Fibroblast of peridontal ligament (primary cell): ENCODE measurements at regions not wholly inside any gene's neighbourhood (a gene's known extent, or its start where the extent isn't known, plus 50 kb on each side); places are given as distances from the start of the nearest gene placed in this dataset.
A peak's percentile ranks its signal among the peaks of the same experiment; 100 is the strongest.
"Not testable (repeated sequence)": the region's sequence is repeated elsewhere in the genome, so short reads cannot be mapped to it uniquely, and the experiment has no call there.

ENCODE experiments used
- DNase-seq: peaks from one replicate; pipeline ENCODE4 v3.0.0-alpha.2; 2010; ENCODE audit errors: extremely low read depth

DNA sequence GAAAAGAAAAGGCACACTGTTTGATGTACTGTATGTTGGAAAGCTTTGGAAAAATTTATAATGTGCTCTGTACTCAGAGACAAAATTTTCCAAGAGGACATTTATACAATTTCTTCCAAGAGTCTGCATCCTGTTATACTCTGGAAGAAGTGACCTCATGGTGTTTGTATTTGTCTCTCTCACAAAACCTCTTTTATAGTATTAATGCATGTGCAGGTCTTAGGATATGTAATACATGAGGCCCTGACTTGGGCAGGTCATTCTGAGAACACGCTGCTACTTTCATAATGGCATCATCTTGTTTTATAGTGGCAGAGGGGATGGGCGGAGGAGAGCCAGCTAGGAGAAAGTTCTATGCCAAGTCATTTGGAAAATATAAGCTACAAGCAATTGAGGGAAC is 72.0 kb upstream of the P3H2 start:
- no peak for DNase-seq

DNA sequence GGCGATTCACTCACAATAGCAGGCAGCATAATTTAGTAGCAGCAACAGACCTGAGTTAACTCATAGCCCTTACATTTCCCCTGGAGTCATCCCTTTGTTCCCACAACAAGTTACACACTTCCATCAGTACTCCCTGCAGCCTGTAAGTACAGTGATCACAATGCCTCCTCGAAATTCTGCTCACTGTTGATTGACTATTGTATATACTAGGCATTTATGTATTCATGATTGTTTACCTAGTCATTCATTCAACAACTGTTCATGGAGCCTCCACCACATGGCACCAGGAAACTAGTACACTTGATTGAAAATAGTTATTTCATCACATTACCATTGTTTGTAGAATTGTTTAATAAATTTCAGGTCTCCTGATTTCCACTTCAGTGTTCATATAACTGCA is 71.4 kb upstream of the P3H2 start:
- DNase-seq: no peak

GRCh38 chr3:190188197-190188596 is 67.5 kb upstream of the P3H2 start:
- DNase-seq: peak; percentile 51

DNA sequence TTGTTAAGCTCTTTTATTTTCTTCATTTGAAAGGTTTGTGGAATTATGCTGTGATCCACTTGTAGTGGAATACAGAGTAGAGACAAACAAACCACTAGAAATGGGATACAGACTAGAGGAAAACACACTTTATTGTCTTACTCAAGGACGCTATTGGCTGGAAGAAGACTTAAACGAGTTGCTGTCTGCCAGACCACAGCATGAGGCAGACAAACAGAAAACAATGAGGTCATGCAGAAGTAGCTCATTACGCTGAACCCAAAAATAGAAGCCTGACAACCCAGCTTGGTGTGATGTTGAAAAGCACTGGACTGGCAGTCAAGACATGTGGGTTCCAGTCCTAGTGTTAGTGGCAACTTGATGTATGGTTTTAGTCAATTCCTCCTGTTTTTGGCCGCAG is 62.4 kb upstream of the P3H2 start:
- DNase-seq: peak; percentile 98

DNA sequence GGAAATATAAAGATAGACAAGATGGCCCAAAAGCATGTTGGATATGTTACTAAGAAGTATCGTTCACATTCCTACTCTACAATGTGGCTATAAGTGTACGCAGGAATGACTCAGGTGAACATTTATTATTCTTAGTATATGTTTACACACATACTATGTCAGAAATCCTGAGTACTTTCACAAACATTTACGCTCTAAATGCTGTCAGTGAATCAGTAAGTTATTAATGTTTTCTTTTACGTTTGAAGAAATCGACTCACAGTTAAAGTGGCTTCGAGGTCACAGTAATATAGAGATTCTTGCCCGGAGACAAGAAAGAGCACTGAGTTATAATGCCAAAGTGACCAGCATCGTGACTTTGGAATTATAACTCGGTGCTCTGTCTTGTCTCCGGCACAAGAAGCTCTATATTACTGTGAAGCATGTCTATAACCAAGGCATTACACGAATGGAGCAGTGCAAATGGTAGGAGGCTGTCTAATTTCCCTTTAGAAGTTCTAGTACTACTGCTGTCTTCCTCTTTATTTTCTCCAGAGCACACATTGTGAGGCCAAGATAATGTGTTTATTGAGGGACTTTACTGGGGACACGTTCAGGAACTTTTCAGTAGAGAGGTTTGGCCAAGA is 61.8 kb upstream of the P3H2 start:
- DNase-seq: no peak

DNA sequence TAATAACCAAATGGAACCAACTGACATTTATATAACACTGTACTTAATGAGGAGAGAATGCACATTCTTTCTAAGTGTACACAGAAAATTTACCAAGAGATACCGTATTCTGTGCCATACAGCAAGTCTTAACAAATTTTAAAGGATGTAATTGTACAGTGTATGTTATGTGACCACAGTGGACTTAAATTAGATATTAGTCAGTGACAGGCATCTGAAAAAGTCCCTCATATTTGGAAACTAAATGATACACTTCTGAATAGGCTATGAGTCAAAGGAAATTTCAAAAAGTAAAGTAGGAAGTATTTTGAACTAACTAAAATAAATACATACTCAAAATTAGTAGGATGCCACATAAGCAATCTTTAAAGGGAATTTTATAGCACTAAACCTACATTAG is 59.6 kb upstream of the P3H2 start:
- DNase-seq: no peak

- DNase-seq: no peak
Observed at GRCh38 chr3:190178779-190179178, 58.1 kb upstream of the P3H2 start.

GRCh38 chr3:190176933-190177525 is 56.3 kb upstream of the P3H2 start:
- DNase-seq: not testable (repeated sequence)

- not testable (repeated sequence) for DNase-seq
Observed at GRCh38 chr3:190176106-190176505, 55.4 kb upstream of the P3H2 start.

GRCh38 chr3:190175490-190175889 is 54.8 kb upstream of the P3H2 start:
- peak; percentile 60 for DNase-seq

- DNase-seq: no peak
Observed at GRCh38 chr3:190174471-190174870, 53.8 kb upstream of the P3H2 start.

DNA sequence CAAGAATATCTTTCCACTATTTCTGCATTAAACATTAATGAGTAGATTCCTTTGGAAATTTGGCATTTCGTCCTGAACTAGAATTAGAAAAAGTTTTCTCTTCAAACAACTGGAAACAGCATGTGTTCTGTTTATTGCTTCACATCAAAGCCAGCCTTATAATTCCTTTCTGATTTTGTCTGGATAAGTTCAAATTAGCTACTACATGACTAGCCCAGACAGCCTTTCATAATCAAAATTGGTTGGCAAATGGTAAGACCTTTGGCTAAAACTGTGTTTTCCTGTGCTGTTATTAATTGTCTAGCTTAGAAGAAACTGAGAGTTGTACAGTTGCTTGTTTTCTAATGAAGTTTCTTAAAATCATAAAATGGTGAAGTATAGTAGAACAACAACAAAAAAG is 52.7 kb upstream of the P3H2 start:
- DNase-seq: peak; percentile 64

DNA sequence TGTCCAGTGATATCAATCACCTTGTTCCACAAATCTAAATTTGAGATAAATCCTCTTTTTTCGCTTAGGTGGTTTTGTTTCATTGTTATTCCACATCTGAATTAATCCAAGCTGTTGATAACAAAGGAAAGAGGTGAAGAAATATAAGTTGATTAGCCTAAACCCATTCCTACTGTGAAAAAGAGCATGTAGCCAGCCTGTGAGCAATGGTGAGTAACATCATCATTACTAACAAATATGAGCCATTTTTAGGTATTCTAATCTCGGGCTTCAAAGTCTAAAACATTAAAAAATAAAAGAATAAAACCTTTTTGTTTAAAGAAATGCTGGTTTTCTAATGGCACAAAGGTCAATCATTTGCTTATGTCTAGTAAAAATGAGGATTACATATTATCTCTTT is 52.1 kb upstream of the P3H2 start:
- no peak for DNase-seq
